Astrocyte of the cerebellum (primary cell): ENCODE measurements at regions not wholly inside any gene's neighbourhood (a gene's known extent, or its start where the extent isn't known, plus 50 kb on each side); places are given as distances from the start of the nearest gene placed in this dataset.

Source experiments
- DNase-seq: peaks from one replicate; pipeline ENCODE4 v3.0.0-alpha.2; 2011; ENCODE audit warnings: low read depth
- H3K4me3 ChIP-seq: 2 replicates; pipeline ENCODE4 v1.5.1; 2011; ENCODE audit warnings: mild to moderate bottlenecking, low read depth, low read length, moderate library complexity
- CTCF ChIP-seq: IDR thresholded peaks from 2 replicates; pipeline ENCODE4 v1.5.1; 2012; ENCODE audit warnings: low read length, low read depth, moderate library complexity, mild to moderate bottlenecking; ENCODE audit errors: missing control alignments
- in situ Hi-C: cut with HindIII; loops from 2 replicates; pipeline ENCODE4 v1.10.0; 2017; ENCODE audit warnings: low sequenced_read_pairs

GRCh38 chr5:56610093-56610698 is 205.2 kb upstream of the MAP3K1 start:
- in situ Hi-C loops, result no loop called here
- DNase-seq, result no peak
- TF ChIP-seq CTCF, result no peak
- no peak overlapping the region for H3K4me3 ChIP-seq

GRCh38 chr5:56608217-56608925 is 207.0 kb upstream of the MAP3K1 start:
- DNase-seq, result peak; percentile 48
- in situ Hi-C loops, result no loop called here
- no peak for TF ChIP-seq CTCF
- H3K4me3 ChIP-seq, result no peak overlapping the region

- H3K4me3 ChIP-seq, result no peak overlapping the region
- no peak for TF ChIP-seq CTCF
- in situ Hi-C loops, result no loop called here
- DNase-seq, result peak; percentile 47
These were observed 207.8 kb upstream of the MAP3K1 start for GRCh38 chr5:56607551-56607950.

GRCh38 chr5:56607074-56607473 is 208.3 kb upstream of the MAP3K1 start:
- DNase-seq, result no peak
- in situ Hi-C loops, result no loop called here
- no peak for TF ChIP-seq CTCF
- no peak overlapping the region for H3K4me3 ChIP-seq

DNA sequence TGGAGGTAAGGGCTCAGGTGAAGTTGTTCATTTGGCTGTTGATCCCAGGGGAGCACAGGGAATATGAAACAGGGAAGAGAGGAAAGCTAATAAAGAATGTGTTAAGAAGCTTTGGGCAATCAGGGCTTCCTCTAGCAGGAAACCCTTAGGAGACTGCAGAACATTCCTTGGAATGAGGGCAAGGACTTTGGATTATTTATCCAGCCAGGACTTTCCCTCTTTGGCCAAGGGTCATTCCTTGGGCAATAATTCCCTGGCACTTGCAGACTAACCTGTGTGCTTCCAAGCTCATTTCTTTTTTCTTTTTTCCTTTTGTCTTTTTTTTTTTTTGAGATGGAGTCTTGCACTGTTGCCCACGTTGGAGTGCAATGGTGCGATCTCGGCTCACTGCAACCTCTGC is 209.2 kb upstream of the MAP3K1 start:
- DNase-seq, result no peak
- no peak overlapping the region for H3K4me3 ChIP-seq
- no peak for TF ChIP-seq CTCF
- in situ Hi-C loops, result no loop called here

- no peak overlapping the region for H3K4me3 ChIP-seq
- no peak for DNase-seq
- no peak for TF ChIP-seq CTCF
- in situ Hi-C loops, result no loop called here
These were observed 210.1 kb upstream of the MAP3K1 start for GRCh38 chr5:56605231-56605630.
